ENCODE measurements at regions not wholly inside any gene's neighbourhood (a gene's known extent, or its start where the extent isn't known, plus 50 kb on each side); places are given as distances from the start of the nearest gene placed in this dataset.
"Not testable (repeated sequence)": the region's sequence is repeated elsewhere in the genome, so short reads cannot be mapped to it uniquely, and the experiment has no call there.

- TF ChIP-seq RXRA (IDR thresholded peaks at IDR 0.05; ENCODE audit: borderline replicate concordance, low read depth) (no peak), SMC3 (IDR thresholded peaks at IDR 0.05; ENCODE audit: low read depth, low read length) (no peak), ELF1 (IDR thresholded peaks at IDR 0.05) (no peak)
These were observed 152.0 kb upstream of the EYA4 start (continued) for GRCh38 chr6:133088931-133089695.

DNA sequence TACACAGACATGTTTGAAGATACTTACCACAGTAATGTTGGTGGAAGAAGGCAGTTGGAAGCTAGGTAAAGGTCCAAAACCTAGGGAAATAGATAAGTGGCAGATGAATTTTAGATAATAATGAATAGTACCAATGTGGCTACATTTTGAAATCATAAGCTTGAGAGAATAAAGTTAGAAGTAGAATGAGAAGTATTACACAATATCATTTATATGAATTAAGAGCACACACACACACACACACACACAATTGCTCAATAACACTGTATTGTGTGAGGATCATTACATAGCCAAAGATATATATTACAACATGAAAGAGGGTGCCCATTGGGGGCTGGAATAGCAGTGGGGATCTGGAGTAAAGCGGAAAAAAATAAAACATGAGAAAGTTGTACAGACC, 149.0 kb upstream of the EYA4 start:
- CTCF ChIA-PET = no interaction called here
- no peak overlapping the region for H3K27ac ChIP-seq (ENCODE audit: low read depth in 2 of 2, low read length in 1 of 2)
- H2AFZ ChIP-seq (ENCODE audit: low read depth) = no peak overlapping the region
- TF ChIP-seq MEF2A (IDR thresholded peaks at IDR 0.05; ENCODE audit: borderline replicate concordance, low read depth) = no peak
- no peak for TF ChIP-seq EP300 (IDR thresholded peaks at IDR 0.05; ENCODE audit: borderline replicate concordance in 1 of 2, low read depth in 1 of 2, low read length in 1 of 2)
- TF ChIP-seq SMC3 (IDR thresholded peaks at IDR 0.05; ENCODE audit: low read depth, low read length) = no peak
- H3K9ac ChIP-seq = no peak overlapping the region
- no peaks in the 10 kb centered on the region for H3K27me3 ChIP-seq (ENCODE audit: insufficient read depth)
- no peak overlapping the region for H3K4me2 ChIP-seq
- no peaks in the 10 kb centered on the region; a peak in 1 of 4 replicates for H3K4me1 ChIP-seq (ENCODE audit: control insufficient read depth in 1 of 2, insufficient read depth in 2 of 2, low read depth in 1 of 2, low read length in 1 of 2)
- no peaks in the 10 kb centered on the region for H4K20me1 ChIP-seq (ENCODE audit: insufficient read depth)
- H3F3A ChIP-seq (replicated peaks; ENCODE audit: insufficient read depth) = no peaks in the 10 kb centered on the region
- no peaks in the 10 kb centered on the region for H3K79me2 ChIP-seq (ENCODE audit: insufficient read depth)
- 100% methylated on average over 1 of the region's 1 CpG for WGBS (ENCODE audit: low lambda C conversion rate)
- POLR2A ChIA-PET = interaction anchor here (0.7 kb wide), 1 partner anchor 45 kb away, joined by 3 read pairs; no protein-coding TSS in a partner anchor
- DNase-seq = no peak
- H3K36me3 ChIP-seq (replicated peaks in 1 of 2; ENCODE audit: control insufficient read depth in 1 of 2, insufficient read depth in 2 of 2, low read length in 1 of 2) = no peaks in the 10 kb centered on the region
- H3K9me3 ChIP-seq = no peaks in the 10 kb centered on the region
- H3K4me3 ChIP-seq (ENCODE audit: low read depth in 2 of 2, low read length in 1 of 2) = no peak overlapping the region
- H3K9me2 ChIP-seq = no peaks in the 10 kb centered on the region

GRCh38 chr6:133092771-133093170, 148.4 kb upstream of the EYA4 start:
- no peaks in the 10 kb centered on the region for H3K36me3 ChIP-seq (replicated peaks in 1 of 2; ENCODE audit: control insufficient read depth in 1 of 2, insufficient read depth in 2 of 2, low read length in 1 of 2)
- no peaks in the 10 kb centered on the region for H3K9me3 ChIP-seq
- H3K9ac ChIP-seq = no peak overlapping the region
- H3K4me2 ChIP-seq = no peak overlapping the region
- no peaks in the 10 kb centered on the region for H4K20me1 ChIP-seq (ENCODE audit: insufficient read depth)
- H3F3A ChIP-seq (replicated peaks; ENCODE audit: insufficient read depth) = no peaks in the 10 kb centered on the region
- TF ChIP-seq CHD2 (IDR thresholded peaks at IDR 0.05; ENCODE audit: low read length, partially characterized antibody) (no peak), MXI1 (IDR thresholded peaks at IDR 0.05; ENCODE audit: low read depth, low read length) (no peak), FOXJ3 (CRISPR knock-in tag; IDR thresholded peaks at IDR 0.05) (no peak), TEAD4 (IDR thresholded peaks at IDR 0.05; ENCODE audit: borderline replicate concordance, insufficient read depth) (no peak), RFX5 (IDR thresholded peaks at IDR 0.05; ENCODE audit: low read length) (no peak), FOXM1 (IDR thresholded peaks at IDR 0.05; ENCODE audit: low read depth) (no peak), SIN3A (IDR thresholded peaks at IDR 0.05; ENCODE audit: borderline replicate concordance, low read depth, low read length) (no peak), NRF1 (IDR thresholded peaks at IDR 0.05; ENCODE audit: low read depth, low read length) (no peak)
- TF ChIP-seq, protein P1, sequence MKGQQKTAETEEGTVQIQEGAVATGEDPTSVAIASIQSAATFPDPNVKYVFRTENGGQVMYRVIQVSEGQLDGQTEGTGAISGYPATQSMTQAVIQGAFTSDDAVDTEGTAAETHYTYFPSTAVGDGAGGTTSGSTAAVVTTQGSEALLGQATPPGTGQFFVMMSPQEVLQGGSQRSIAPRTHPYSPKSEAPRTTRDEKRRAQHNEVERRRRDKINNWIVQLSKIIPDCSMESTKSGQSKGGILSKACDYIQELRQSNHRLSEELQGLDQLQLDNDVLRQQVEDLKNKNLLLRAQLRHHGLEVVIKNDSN (IDR thresholded peaks at IDR 0.05; ENCODE audit: borderline replicate concordance, low read depth) = no peak
- DNase-seq = no peak
- H3K4me3 ChIP-seq (ENCODE audit: low read depth in 2 of 2, low read length in 1 of 2) = no peak overlapping the region
- ChIA-PET CTCF (no interaction called here), POLR2A (no interaction called here)
- H3K4me1 ChIP-seq (ENCODE audit: control insufficient read depth in 1 of 2, insufficient read depth in 2 of 2, low read depth in 1 of 2, low read length in 1 of 2) = no peaks in the 10 kb centered on the region; a peak in 1 of 4 replicates
- no peaks in the 10 kb centered on the region for H3K79me2 ChIP-seq (ENCODE audit: insufficient read depth)
- whole genome bisulfite sequencing (ENCODE audit: low lambda C conversion rate) = 87% methylated on average over 5 of the region's 5 CpGs
- no peak overlapping the region for H2AFZ ChIP-seq (ENCODE audit: low read depth)
- no peak overlapping the region for H3K27ac ChIP-seq (ENCODE audit: low read depth in 2 of 2, low read length in 1 of 2)
- no peaks in the 10 kb centered on the region for H3K9me2 ChIP-seq
- no peaks in the 10 kb centered on the region for H3K27me3 ChIP-seq (ENCODE audit: insufficient read depth)

DNA sequence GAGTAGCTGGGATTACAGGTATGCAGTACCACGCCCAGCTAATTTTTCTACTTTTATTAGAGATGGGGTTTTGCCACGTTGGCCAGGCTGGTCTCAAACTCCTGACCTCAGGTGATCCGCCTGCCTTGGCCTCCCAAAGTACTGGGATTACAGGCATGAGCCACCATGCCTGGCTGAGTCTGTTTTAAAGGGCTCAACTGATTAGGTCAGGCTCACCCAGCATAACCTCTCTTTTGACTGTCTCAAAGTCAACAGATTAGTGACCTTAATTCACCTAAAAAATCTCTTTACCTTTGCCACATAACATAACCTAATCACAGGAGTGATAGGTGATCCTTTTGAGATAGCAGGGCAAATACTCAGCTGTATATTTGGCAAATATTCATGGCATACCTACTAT, 147.9 kb upstream of the EYA4 start:
- WGBS (ENCODE audit: low lambda C conversion rate) = 72% methylated on average over 3 of the region's 3 CpGs
- CTCF ChIA-PET; H3K9ac ChIP-seq; H3K9me3 ChIP-seq; H3K4me2 ChIP-seq; H3K36me3 ChIP-seq (replicated peaks in 1 of 2; ENCODE audit: control insufficient read depth in 1 of 2, insufficient read depth in 2 of 2, low read length in 1 of 2); H2AFZ ChIP-seq (ENCODE audit: low read depth); H3K27me3 ChIP-seq (ENCODE audit: insufficient read depth); H3K4me3 ChIP-seq (ENCODE audit: low read depth in 2 of 2, low read length in 1 of 2); DNase-seq; H3K27ac ChIP-seq (ENCODE audit: low read depth in 2 of 2, low read length in 1 of 2); H3K4me1 ChIP-seq (ENCODE audit: control insufficient read depth in 1 of 2, insufficient read depth in 2 of 2, low read depth in 1 of 2, low read length in 1 of 2); POLR2A ChIA-PET; H3K79me2 ChIP-seq (ENCODE audit: insufficient read depth); H3F3A ChIP-seq (replicated peaks; ENCODE audit: insufficient read depth); H3K9me2 ChIP-seq; H4K20me1 ChIP-seq (ENCODE audit: insufficient read depth): not testable (repeated sequence)

Measured in SK-N-SH (cell line).